Neutrophil (primary cell): ENCODE measurements at regions not wholly inside any gene's neighbourhood (a gene's known extent, or its start where the extent isn't known, plus 50 kb on each side); places are given as distances from the start of the nearest gene placed in this dataset.

Experiments
- H3K27ac ChIP-seq: fragments of 200-600 bp; sonication (generic); 2 replicates; pipeline ENCODE4 v1.5.1; 2016; ENCODE audit warnings: mild to moderate bottlenecking, moderate library complexity
- H3K27me3 ChIP-seq: fragments of 200-600 bp; sonication (generic); 2 replicates; pipeline ENCODE4 v1.6.0; 2016; ENCODE audit warnings: mild to moderate bottlenecking
- H3K36me3 ChIP-seq: fragments of 200-600 bp; sonication (generic); 2 replicates; pipeline ENCODE4 v1.5.1; 2017
- H3K4me1 ChIP-seq, 2 experiments: fragments of 200-600 bp in 1 of 2; sonication (generic) in 1 of 2; 1 replicate in 1 of 2; 2 replicates in 1 of 2; pipeline versions ENCODE4 v1.5.1 to v1.6.1; 2013 to 2016; ENCODE audit warnings: low read depth in 1 of 2, low read length in 1 of 2, mild to moderate bottlenecking in 1 of 2, moderate library complexity in 1 of 2; ENCODE audit not compliant: control insufficient read depth in 1 of 2, insufficient read depth in 1 of 2
- H3K4me3 ChIP-seq, 2 experiments: fragments of 200-600 bp in 1 of 2; sonication (generic) in 1 of 2; 1 replicate in 1 of 2; 2 replicates in 1 of 2; pipeline ENCODE4 v1.5.1; 2013 to 2016; ENCODE audit warnings: low read depth in 1 of 2, low read length in 1 of 2, mild to moderate bottlenecking in 1 of 2, moderate library complexity in 1 of 2
- H3K9me3 ChIP-seq: fragments of 200-600 bp; sonication (generic); 2 replicates; pipeline ENCODE4 v1.5.1; 2016
- TF ChIP-seq, protein P1 (sequence below): fragments of 200-600 bp; sonication (generic); IDR thresholded peaks from 2 replicates; pipeline ENCODE4 v1.5.1; 2016; ENCODE audit warnings: antibody characterized with exemption

DNA sequence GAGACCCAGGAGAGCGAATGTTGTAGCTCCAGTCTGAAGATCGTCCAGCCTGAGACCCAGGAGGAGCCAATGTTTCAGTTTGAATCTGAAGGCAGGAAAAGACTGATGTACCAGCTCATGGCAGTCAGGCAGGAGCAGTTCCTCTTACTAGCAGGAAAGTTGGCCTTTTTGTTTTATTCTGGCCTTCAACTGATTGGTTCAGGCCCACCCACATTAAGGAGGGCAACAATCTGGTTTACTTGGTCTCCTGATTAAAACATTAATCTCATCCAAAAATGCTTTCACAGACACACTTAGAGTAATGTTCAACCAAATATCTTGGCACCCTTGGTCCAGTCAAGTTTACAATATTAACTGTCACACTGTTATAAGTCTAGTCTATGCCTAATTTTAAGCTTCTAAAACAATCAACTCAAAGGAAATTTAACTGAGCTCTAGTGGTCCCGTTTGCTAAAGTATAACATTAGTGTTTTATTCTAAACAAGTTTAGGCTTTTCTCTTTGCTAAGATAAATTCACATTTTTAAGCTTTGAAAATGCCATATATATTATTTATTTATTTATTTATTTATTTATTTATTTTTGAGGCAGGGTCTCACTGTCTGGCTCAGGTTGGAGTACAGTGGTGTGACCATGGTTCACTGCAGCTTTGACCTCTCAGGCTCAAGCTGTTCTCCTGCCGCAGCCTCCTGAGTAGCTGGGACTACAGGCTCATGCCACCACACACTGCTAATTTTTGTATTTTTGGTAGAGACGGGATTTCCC, 275.5 kb upstream of the SLC35B3 start:
- Histone ChIP-seq H3K27me3 (no peaks in the 10 kb centered on the region), H3K36me3 (no peaks in the 10 kb centered on the region), H3K4me1 (peaks cover 0 to 15% of the 10 kb centered on the region in 2 experiments), H3K9me3 (no peaks in the 10 kb centered on the region), H3K27ac (no peak overlapping the region), H3K4me3 (no peak overlapping the region)
- TF ChIP-seq, protein P1, sequence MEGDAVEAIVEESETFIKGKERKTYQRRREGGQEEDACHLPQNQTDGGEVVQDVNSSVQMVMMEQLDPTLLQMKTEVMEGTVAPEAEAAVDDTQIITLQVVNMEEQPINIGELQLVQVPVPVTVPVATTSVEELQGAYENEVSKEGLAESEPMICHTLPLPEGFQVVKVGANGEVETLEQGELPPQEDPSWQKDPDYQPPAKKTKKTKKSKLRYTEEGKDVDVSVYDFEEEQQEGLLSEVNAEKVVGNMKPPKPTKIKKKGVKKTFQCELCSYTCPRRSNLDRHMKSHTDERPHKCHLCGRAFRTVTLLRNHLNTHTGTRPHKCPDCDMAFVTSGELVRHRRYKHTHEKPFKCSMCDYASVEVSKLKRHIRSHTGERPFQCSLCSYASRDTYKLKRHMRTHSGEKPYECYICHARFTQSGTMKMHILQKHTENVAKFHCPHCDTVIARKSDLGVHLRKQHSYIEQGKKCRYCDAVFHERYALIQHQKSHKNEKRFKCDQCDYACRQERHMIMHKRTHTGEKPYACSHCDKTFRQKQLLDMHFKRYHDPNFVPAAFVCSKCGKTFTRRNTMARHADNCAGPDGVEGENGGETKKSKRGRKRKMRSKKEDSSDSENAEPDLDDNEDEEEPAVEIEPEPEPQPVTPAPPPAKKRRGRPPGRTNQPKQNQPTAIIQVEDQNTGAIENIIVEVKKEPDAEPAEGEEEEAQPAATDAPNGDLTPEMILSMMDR = no peak

DNA sequence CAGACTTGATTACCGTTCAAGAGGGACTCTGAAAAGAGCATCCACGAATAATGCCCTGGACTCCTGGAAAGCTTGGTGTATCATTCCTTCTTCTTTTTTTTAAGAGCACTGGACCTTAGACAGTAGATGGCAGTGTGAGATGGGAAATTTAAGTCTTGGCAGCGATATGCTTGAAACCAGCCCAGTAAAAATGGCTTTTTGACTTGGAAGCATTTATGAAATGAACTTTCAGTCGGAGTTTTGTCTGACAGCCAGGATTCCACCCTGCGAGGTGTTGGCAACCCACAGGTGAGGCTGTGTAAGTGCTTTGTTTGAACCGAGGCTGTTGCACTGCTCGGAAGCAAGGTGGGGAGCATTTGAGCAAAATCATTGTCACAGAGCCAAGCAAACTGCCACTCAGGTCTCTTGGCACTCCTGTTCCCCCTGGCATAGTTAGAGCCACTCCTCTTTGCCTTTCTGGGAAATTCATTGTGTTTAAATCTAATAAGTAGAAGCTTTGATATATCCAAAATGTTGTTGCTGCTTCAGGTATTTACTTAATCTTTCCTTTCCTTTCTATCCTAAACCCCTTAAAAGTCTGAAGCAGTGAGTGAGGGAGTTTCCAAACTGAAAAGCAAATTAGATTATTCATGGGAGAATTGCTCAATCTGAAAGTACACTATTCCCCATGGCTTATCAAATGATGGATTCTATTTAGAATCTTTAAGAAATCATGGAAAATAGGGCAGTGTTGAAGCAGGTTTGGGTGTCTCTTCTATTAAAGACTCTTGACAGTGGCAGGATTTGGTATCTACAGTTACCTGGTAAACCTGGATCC, 272.8 kb upstream of the SLC35B3 start:
- H3K27ac ChIP-seq = no peak overlapping the region
- H3K4me1 ChIP-seq = peaks cover 0 to 15% of the 10 kb centered on the region in 2 experiments
- no peaks in the 10 kb centered on the region for H3K9me3 ChIP-seq
- no peak overlapping the region for H3K4me3 ChIP-seq
- TF ChIP-seq, protein P1 = no peak
- H3K36me3 ChIP-seq = no peaks in the 10 kb centered on the region
- no peaks in the 10 kb centered on the region for H3K27me3 ChIP-seq

DNA sequence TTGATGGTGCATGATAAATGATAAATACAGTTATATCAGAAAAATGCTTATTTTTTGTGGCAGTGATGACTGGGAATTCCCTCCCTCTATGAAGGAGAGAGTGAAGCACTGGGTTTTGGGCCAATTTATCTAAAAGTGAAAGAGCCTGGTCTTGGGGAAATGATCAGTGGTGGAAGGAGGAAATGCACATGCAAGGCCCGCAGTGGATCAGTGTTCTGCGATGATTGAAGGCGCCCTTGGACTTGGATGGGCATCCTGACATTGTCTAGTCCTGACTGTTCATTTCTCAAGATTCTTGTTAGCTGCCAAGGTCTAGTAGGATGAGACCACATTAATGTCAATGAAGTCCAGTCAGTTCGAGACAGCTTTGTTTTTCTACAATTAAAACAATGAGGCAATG, 272.0 kb upstream of the SLC35B3 start:
- Histone ChIP-seq H3K27ac (no peak overlapping the region), H3K4me1 (peaks cover 0 to 15% of the 10 kb centered on the region in 2 experiments), H3K36me3 (no peaks in the 10 kb centered on the region), H3K9me3 (no peaks in the 10 kb centered on the region), H3K4me3 (no peak overlapping the region), H3K27me3 (no peaks in the 10 kb centered on the region)
- TF ChIP-seq, protein P1 = no peak

DNA sequence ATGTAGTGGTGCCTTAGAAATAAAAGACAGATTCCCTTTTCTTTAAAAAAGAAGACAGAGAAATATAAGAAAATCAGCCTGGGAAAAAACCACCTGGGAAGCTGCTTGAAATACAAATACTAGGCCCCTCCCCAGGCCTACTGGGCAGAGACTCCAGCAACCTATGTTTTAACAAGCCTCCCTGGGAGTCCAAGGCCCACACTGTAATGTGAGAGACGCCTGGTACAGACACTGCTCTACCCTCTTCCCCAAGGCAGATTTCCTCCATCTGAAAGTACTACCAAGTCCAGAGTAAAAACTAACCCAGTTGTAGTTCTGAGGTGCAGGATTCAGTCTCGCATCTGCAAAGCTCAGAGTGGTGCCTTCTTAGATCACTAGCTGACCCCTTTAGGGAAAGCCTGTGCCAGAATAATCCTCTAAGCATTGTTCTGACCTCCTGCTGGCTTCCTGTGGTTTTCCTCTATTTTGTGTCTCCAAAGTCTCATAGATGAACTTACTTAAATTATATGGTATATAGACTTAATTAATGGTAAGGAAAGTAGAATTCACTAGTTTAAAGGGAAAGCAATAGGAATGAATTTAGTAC, 270.2 kb upstream of the SLC35B3 start:
- H3K27me3 ChIP-seq = no peaks in the 10 kb centered on the region
- H3K36me3 ChIP-seq = no peaks in the 10 kb centered on the region
- TF ChIP-seq, protein P1 = no peak
- no peaks in the 10 kb centered on the region for H3K9me3 ChIP-seq
- no peak overlapping the region for H3K27ac ChIP-seq
- no peak overlapping the region for H3K4me3 ChIP-seq
- H3K4me1 ChIP-seq = peaks cover 0 to 12% of the 10 kb centered on the region in 2 experiments

DNA sequence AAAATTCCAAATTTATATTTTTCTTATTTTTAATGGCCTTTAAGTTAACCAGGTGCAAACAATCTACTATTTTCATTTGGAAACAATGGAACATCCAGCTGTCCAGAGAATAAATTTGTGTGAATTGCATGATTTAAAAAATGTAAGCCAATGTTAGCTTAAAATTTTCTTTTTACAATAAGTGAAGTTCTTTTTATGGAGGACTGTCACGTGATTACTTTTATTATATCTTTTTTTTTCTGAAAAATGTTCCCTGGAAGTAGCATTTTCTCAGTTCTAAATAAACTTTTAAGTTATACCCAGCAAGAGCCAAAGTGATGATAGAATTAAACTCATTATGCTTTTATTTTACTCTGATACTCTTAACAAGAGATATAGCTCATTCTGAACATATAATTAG, 267.7 kb upstream of the SLC35B3 start:
- peaks cover 0 to 23% of the 10 kb centered on the region in 2 experiments for H3K4me1 ChIP-seq
- no peak overlapping the region for H3K27ac ChIP-seq
- H3K27me3 ChIP-seq = no peaks in the 10 kb centered on the region
- no peak overlapping the region for H3K4me3 ChIP-seq
- TF ChIP-seq, protein P1 = no peak
- H3K36me3 ChIP-seq = no peaks in the 10 kb centered on the region
- no peaks in the 10 kb centered on the region for H3K9me3 ChIP-seq
